RCC 7860 (cell line): ENCODE measurements at regions not wholly inside any gene's neighbourhood (a gene's known extent, or its start where the extent isn't known, plus 50 kb on each side); places are given as distances from the start of the nearest gene placed in this dataset.

ENCODE experiments used
- DNase-seq: peaks from one replicate; pipeline ENCODE4 v3.0.0-alpha.2; 2015; ENCODE audit warnings: low spot score
- FAIRE-seq: peaks from 2 replicates; lab custom pipeline; 2012; peaks lifted over from hg19 to GRCh38; lab: Jason Lieb, UNC

- FAIRE-seq (no peak), DNase-seq (no peak)
Measured at GRCh38 chr19:16000024-16000663, 51.3 kb downstream of the OR10H4 start.

DNA sequence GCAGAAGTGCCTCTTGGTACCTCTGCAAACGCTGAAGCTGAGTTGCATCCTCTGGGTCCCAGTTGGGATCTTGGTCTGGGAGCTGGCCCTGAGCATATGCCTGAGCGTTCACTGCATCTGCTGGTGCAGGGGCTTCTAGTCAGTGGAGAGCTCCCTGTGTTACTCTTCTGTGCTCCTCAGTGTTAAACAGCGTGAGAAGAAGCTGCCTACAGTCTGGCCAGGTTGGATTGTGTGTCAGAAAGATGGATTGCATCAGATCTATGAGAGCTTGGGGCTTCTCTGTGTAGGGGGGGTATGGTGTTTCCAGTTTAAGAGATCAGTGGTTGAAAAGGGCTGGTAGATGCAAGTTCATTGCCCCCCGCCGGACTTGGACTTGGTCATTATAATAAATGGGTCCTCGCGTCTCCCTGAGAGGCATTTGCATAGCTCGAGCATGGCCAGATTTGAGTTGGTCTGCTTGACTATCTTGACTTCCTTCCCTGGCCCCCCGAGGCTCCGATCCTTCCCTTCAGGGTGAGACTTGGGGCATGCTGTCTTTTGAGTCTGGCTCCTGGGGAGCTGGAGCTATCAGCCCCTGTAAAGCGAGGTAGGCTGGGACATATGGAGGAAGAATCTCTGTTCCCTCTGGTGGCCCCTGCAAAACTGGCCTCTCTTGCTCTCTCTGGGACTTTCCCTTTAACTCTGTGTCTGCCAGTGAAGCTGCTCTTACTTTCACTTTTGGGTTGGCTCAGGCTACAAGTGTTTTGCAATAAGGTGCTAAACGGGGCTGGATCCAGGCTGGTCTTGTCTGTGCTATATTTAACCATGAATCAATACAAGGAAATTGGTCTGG is 52.9 kb downstream of the OR10H4 start:
- no peak for FAIRE-seq
- no peak for DNase-seq

- FAIRE-seq, result no peak
Measured at GRCh38 chr19:16002406-16003384, 53.9 kb downstream of the OR10H4 start.

DNA sequence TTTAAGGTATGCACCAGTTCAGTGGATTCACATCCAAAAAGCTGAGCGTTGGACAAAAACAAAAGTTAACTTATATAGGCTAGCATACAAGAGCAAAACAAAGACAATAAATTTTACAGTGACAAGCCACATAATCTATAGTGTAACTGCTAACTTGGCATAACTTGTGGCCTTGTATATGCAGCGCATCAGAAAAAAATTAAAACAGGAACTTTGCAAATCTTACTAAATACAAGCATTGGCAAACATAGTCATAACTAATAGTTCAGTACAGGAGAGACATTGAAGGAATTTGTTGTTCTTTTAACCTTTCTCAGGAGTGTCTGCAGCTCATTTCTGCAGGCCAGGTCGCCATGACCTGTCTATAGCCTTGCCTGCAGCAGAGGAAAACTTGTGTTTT is 54.6 kb downstream of the OR10H4 start:
- no peak for FAIRE-seq
- DNase-seq, result no peak

More at GRCh38 chr19:16002406-16003384, 53.9 kb downstream of the OR10H4 start:
- no peak for DNase-seq

- FAIRE-seq, result no peak
- no peak for DNase-seq
Measured at GRCh38 chr19:16005925-16006324, 57.1 kb downstream of the OR10H4 start.

DNA sequence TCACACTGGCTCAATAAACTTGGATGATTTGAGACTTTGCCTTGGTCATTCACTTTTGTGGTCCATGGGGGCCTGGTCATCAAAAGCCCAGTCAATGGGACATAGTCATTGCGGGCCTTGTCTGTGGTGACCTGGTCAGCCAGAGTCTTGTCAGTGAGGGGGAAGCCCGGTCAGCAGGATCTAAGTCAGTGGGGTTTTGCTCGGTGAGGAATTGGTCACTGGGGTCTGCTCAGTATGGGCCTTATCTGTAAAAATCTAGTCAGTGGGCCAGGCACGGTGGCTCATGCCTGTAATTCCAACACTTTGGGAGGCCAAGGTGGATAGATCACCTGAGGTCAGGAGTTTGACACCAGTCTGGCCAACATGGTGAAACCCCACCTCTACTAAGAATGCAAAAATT is 63.7 kb upstream of the TPM4 start:
- FAIRE-seq (no peak), DNase-seq (no peak)

- no peak for DNase-seq
- FAIRE-seq, result no peak
Measured at GRCh38 chr19:16013181-16013850, 63.0 kb upstream of the TPM4 start.

DNA sequence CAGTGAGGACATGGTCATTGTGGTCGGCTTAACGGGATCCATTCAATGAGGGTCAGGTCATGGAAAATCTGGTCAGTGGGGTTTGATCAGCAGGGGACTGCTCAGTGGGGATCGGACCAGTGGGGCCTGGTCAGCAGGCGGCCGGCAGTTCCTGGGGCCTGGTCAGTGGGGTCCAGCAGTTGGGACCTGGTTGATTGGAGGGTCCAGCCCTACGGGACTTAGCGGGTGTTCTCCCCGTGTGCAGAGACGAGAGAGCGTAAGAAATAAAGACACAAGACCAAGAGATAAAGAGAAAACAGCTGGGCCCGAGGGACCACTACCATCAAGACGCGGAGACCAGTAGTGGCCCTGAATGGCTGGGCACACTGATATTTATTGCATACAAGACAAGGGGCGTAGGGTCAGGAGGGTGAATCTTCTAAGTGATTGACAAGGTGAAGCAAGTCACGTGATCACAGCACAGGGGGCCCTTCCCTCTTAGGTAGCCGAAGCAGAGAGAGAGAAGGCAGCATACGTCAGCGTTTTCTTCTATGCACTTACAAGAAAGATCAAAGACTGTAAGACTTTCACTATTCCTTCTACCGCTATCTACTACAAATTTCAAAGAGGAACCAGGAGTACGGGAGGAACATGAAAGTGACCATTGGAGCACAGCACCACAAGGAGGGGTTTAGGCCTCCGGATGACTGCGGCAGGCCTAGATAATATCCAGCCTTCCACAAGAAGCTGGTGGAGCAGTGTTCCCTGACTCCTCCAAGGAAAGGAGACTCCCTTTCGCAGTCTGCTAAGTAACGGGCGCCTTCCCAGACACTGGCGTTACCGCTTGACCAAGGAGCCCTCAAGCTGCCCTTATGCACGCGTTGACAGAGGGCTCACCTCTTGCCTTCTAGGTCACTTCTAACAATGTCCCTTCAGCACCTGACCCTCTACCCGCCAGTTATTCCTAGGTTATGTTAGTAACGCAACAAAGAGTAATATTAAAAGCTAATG is 62.1 kb upstream of the TPM4 start:
- no peak for DNase-seq
- FAIRE-seq, result no peak

DNA sequence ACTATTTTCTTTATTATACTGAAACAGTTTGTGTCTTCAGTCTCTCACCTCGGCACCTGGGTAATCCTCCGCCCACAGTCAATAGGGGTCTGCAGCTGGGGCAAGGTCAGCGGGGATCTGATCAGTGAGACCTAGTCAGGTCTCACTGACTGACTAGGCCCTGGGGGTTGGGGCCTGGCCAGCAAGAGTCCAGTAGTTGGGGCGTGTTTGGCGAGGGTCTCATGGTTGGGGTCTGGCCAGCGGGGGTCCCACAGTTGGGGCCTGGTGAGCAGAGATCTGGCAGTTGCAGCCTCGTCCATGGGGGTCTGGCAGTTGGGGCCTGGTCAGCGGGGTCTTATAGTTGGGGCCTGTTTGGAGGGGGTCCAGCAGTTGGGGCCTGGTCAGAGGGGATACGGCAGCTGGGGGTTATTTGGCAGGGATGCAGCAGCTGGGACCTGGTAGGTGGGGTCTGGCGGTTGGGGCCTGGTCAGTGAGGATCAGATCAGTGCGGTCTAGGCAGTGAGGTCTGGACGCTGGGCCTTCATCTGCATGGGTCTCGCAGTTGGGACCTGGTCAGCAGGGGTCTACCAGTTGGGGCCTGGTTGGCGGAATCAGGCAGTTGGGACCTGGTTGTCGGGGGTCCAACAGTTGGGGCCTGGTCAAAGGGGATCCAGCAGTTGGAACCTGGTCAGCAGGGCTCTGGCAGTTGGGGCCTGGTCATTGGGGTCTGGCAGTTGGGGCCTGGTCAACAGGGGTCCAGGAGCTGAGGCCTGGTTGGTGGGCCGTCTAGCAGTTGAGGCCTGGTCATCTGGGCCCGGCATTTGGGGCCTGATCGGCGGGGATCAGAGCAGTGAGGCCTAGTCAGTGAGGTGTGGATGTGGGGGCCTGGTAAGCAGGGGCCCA is 61.1 kb upstream of the TPM4 start:
- FAIRE-seq, result no peak
- DNase-seq, result no peak

DNA sequence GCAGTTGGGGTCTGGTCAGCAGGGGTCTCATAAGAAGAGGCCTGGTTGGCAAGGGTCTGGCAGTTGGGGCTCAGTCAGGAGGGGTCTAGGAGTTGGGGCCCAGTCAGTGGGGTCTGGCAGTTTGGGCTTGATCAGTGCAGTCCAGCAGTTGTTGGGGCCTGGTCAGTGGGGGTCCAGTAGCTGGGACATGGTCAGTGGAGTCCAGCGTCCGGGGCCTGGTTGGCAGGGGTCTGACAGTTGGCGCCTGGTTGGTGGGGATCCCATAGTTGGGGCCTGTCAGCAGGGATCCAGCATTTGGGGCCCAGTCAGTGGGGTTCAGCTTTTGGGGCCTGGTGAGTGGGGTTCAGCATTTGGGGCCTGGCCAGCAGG is 60.5 kb upstream of the TPM4 start:
- FAIRE-seq, result no peak
- no peak for DNase-seq

GRCh38 chr19:16016226-16017137 is 59.8 kb upstream of the TPM4 start:
- DNase-seq (no peak), FAIRE-seq (no peak)

DNA sequence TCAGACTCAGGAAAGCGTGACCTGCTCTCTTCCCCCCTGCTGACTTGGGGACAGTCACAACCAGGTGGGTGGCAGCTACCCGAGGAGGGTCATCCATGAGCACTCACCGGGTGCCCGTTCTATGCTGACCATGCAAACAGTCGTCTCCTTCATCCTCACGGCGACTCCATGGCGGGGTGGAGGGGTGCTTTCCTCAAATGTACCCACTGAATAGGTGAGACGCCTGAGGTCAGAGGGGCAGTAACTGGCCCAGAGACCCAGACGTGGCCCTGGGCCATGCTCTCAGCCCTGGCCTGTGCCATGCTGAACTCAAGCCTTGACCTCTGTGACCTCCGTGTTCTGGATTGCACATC is 59.2 kb upstream of the TPM4 start:
- no peak for FAIRE-seq
- no peak for DNase-seq

- DNase-seq, result no peak
- no peak for FAIRE-seq
Measured at GRCh38 chr19:16018106-16018755, 58.1 kb upstream of the TPM4 start.

DNA sequence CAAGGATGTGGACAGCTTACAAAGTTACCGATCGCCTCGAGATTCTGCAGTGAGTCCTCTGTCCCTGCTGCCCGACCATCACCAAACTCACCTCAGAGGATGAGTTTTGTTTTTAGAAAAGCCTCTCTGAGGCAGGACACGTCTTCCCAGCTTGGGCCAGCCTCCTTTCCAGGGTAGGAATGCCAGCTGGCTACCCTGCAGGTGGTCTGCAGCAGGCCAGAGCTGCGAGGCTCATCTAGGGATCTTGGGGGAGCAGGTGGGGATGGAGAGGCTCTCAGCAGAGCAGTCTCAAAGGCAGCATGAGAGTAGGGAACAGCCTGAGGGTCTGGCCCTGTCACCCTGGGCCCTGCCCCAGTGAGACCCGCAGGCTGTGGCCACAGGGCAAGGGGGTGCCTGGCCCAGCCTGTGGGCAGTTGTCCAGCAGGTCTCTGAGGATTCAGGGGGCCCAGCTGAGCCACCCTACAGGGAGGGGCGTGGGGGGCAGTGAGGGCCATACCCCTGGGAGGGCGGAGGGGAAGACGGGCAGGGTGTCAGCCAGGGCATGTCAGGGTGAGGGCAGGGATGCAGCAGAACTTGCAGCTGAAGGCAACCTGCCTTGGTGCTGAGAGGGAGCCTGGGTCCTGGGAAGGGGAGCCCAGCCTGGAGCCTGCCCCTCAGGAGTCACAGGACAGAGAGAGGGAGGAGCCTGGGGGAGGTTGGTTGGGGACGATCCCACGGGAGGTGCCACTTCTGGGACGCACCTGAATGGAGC is 57.3 kb upstream of the TPM4 start:
- DNase-seq (no peak), FAIRE-seq (no peak)

GRCh38 chr19:16019691-16020448 is 56.4 kb upstream of the TPM4 start:
- DNase-seq (no peak), FAIRE-seq (no peak)

GRCh38 chr19:16021796-16022195 is 54.5 kb upstream of the TPM4 start:
- no peak for FAIRE-seq
- no peak for DNase-seq
